IMR-90 (cell line): ENCODE measurements at regions not wholly inside any gene's neighbourhood (a gene's known extent, or its start where the extent isn't known, plus 50 kb on each side); places are given as distances from the start of the nearest gene placed in this dataset.

Experiments
- ATAC-seq: fragments of 200-7000 bp; cut with Tn5 transposase; 2 replicates; pipeline ENCODE4 v1.9.1; 2020; ENCODE audit warnings: low read depth, mild to moderate bottlenecking, moderate library complexity
- BruUV-seq: library from RNA; stranded (reverse); fragments of 400-500 nt; replicated peaks from 2 replicates; lab custom pipeline; 2021; lab: Mats Ljungman, UMichigan
- CTCF ChIA-PET: fragments of 300-600 bp; formaldehyde crosslinking; extraction: SDS; loops from one replicate; lab custom pipeline; 2021; ENCODE audit warnings: antibody characterized with exemption; lab: Yijun Ruan, JAX
- POLR2A ChIA-PET: fragments of 300-600 bp; sonication (Branson Sonifier 250); formaldehyde crosslinking; loops from one replicate; lab custom pipeline; 2022; ENCODE audit warnings: antibody characterized with exemption; ENCODE audit not compliant: unreplicated experiment; lab: Charles Lee
- DNase-seq: peaks from one replicate; pipeline ENCODE4 v3.0.0; 2013
- H2AFZ ChIP-seq: replicated peaks from 2 replicates; pipeline ENCODE3; 2013; ENCODE audit warnings: low read length, mild to moderate bottlenecking; ENCODE audit not compliant: poor library complexity
- H2AK5ac ChIP-seq: 2 replicates; pipeline ENCODE4 v1.6.1; 2013; ENCODE audit warnings: low read depth, low read length, inconsistent platforms
- H2AK9ac ChIP-seq: replicated peaks from 2 replicates; pipeline ENCODE3; 2013; ENCODE audit warnings: mild to moderate bottlenecking, low read depth, low read length, moderate library complexity; ENCODE audit not compliant: poor library complexity
- H2BK120ac ChIP-seq: 2 replicates; pipeline ENCODE4 v1.6.1; 2013; ENCODE audit warnings: low read depth, low read length, inconsistent platforms
- H2BK15ac ChIP-seq: 3 replicates; pipeline ENCODE4 v1.6.1; 2013; ENCODE audit warnings: low read depth, low read length, inconsistent platforms
- H2BK20ac ChIP-seq: 2 replicates; pipeline ENCODE4 v1.6.1; 2013; ENCODE audit warnings: low read depth, mild to moderate bottlenecking, inconsistent platforms, low read length, moderate library complexity
- H2BK5ac ChIP-seq: 2 replicates; pipeline ENCODE4 v1.6.1; 2013; ENCODE audit warnings: mild to moderate bottlenecking, low read depth, low read length, inconsistent platforms; ENCODE audit not compliant: poor library complexity, severe bottlenecking
- H3K14ac ChIP-seq: replicated peaks from 2 replicates; pipeline ENCODE4 v1.6.1; 2013; ENCODE audit warnings: low read depth, low read length, inconsistent platforms
- H3K18ac ChIP-seq: 2 replicates; pipeline ENCODE4 v1.6.1; 2013; ENCODE audit warnings: low read depth, low read length, control low read depth
- H3K23ac ChIP-seq: 2 replicates; pipeline ENCODE4 v1.6.1; 2013; ENCODE audit warnings: low read depth, low read length, inconsistent platforms
- H3K27ac ChIP-seq: 2 replicates; pipeline ENCODE4 v1.5.1; 2013; ENCODE audit warnings: mild to moderate bottlenecking, control low read depth, low read length; ENCODE audit not compliant: insufficient read depth
- H3K27me3 ChIP-seq: 2 replicates; pipeline ENCODE4 v1.6.1; 2013; ENCODE audit warnings: low read length; ENCODE audit not compliant: control insufficient read depth, insufficient read depth
- H3K36me3 ChIP-seq: 2 replicates; pipeline ENCODE4 v1.6.1; 2013; ENCODE audit warnings: low read length, mixed read lengths; ENCODE audit not compliant: control insufficient read depth, insufficient read depth
- H3K4ac ChIP-seq: 2 replicates; pipeline ENCODE4 v1.6.1; 2013; ENCODE audit warnings: low read depth, low read length, inconsistent platforms
- H3K4me1 ChIP-seq: 2 replicates; pipeline ENCODE4 v1.6.1; 2013; ENCODE audit warnings: low read length, mixed read lengths; ENCODE audit not compliant: control insufficient read depth, insufficient read depth
- H3K4me2 ChIP-seq: 2 replicates; pipeline ENCODE4 v1.6.1; 2013; ENCODE audit warnings: low read depth, mild to moderate bottlenecking, control low read depth, low read length, moderate library complexity
- H3K4me3 ChIP-seq: 2 replicates; pipeline ENCODE4 v1.5.1; 2013; ENCODE audit warnings: low read depth, mild to moderate bottlenecking, control low read depth, low read length, moderate library complexity; ENCODE audit not compliant: insufficient read depth
- H3K56ac ChIP-seq: 2 replicates; pipeline ENCODE4 v1.6.1; 2013; ENCODE audit warnings: low read length, inconsistent platforms; ENCODE audit not compliant: insufficient read depth; ENCODE audit errors: extremely low read depth
- H3K79me1 ChIP-seq, 2 experiments: 2 replicates each; pipeline ENCODE4 v1.6.1; 2013; ENCODE audit warnings: low read length in 2 of 2, inconsistent platforms in 1 of 2, low read depth in 1 of 2
- H3K9ac ChIP-seq: 2 replicates; pipeline ENCODE4 v1.6.1; 2013; ENCODE audit warnings: low read depth, low read length, control low read depth
- H3K9me1 ChIP-seq: 2 replicates; pipeline ENCODE4 v1.6.1; 2013; ENCODE audit warnings: low read length, inconsistent platforms; ENCODE audit not compliant: insufficient read depth
- H3K9me3 ChIP-seq: 2 replicates; pipeline ENCODE4 v1.6.1; 2013; ENCODE audit warnings: low read length; ENCODE audit not compliant: control insufficient read depth, insufficient read depth
- H4K20me1 ChIP-seq: 2 replicates; pipeline ENCODE4 v1.6.1; 2013; ENCODE audit warnings: low read length, inconsistent platforms; ENCODE audit not compliant: insufficient read depth
- H4K5ac ChIP-seq: 2 replicates; pipeline ENCODE4 v1.6.1; 2013; ENCODE audit warnings: mild to moderate bottlenecking, low read depth, low read length, control low read depth
- H4K8ac ChIP-seq, 2 experiments: 2 replicates each; pipeline ENCODE4 v1.6.1; 2013; ENCODE audit warnings: low read depth in 2 of 2, low read length in 2 of 2, control low read depth in 1 of 2, inconsistent platforms in 1 of 2
- H4K91ac ChIP-seq: 2 replicates; pipeline ENCODE4 v1.6.1; 2013; ENCODE audit warnings: low read depth, low read length, inconsistent platforms; ENCODE audit not compliant: insufficient read depth
- BHLHE40 ChIP-seq: fragments of 150-350 bp; IDR thresholded peaks from 2 replicates; pipeline ENCODE4 v1.6.1; 2016; ENCODE audit warnings: mild to moderate bottlenecking, low read depth, low read length
- CEBPB ChIP-seq: IDR thresholded peaks from 2 replicates; pipeline ENCODE4 v1.6.1; 2012; ENCODE audit warnings: low read depth, low read length, improper control_type of control experiment
- CHD1 ChIP-seq: IDR thresholded peaks from 2 replicates; pipeline ENCODE4 v1.6.1; 2012; ENCODE audit warnings: low read depth, low read length, improper control_type of control experiment
- CTCF ChIP-seq: conservative IDR thresholded peaks from 2 replicates; pipeline ENCODE4 v1.5.1; 2012; ENCODE audit warnings: mild to moderate bottlenecking, low read depth, low read length, improper control_type of control experiment
- ELK1 ChIP-seq: fragments of 150-350 bp; IDR thresholded peaks from 2 replicates; pipeline ENCODE4 v1.6.1; 2016; ENCODE audit warnings: low read depth, mild to moderate bottlenecking, low read length, moderate library complexity, borderline replicate concordance
- FOS ChIP-seq: fragments of 150-350 bp; IDR thresholded peaks from 2 replicates; pipeline ENCODE4 v1.6.1; 2016; ENCODE audit warnings: low read depth, low read length
- MAFK ChIP-seq: IDR thresholded peaks from 2 replicates; pipeline ENCODE4 v1.6.1; 2012; ENCODE audit warnings: low read depth, low read length, improper control_type of control experiment
- MAZ ChIP-seq: IDR thresholded peaks from 2 replicates; pipeline ENCODE4 v1.6.1; 2012; ENCODE audit warnings: low read depth, mild to moderate bottlenecking, low read length, improper control_type of control experiment, moderate library complexity, borderline replicate concordance
- MXI1 ChIP-seq: IDR thresholded peaks from 2 replicates; pipeline ENCODE4 v1.6.1; 2012; ENCODE audit warnings: low read depth, mild to moderate bottlenecking, low read length, moderate library complexity, borderline replicate concordance
- NFE2L2 ChIP-seq: fragments of 150-350 bp; IDR thresholded peaks from 2 replicates; pipeline ENCODE4 v1.6.1; 2016; ENCODE audit warnings: low read depth, mild to moderate bottlenecking, low read length
- POLR2A ChIP-seq: IDR thresholded peaks from 2 replicates; pipeline ENCODE4 v1.6.1; 2012; ENCODE audit warnings: mild to moderate bottlenecking, low read depth, low read length
- RAD21 ChIP-seq: IDR thresholded peaks from 2 replicates; pipeline ENCODE4 v1.6.1; 2012; ENCODE audit warnings: low read length, improper control_type of control experiment
- RCOR1 ChIP-seq: IDR thresholded peaks from 2 replicates; pipeline ENCODE4 v1.6.1; 2012; ENCODE audit warnings: mild to moderate bottlenecking, low read length, improper control_type of control experiment; ENCODE audit not compliant: insufficient replicate concordance
- RFX5 ChIP-seq: IDR thresholded peaks from 2 replicates; pipeline ENCODE4 v1.8.0; 2012; ENCODE audit warnings: low read depth, mild to moderate bottlenecking, low read length, moderate library complexity
- SMC3 ChIP-seq: fragments of 150-350 bp; IDR thresholded peaks from 2 replicates; pipeline ENCODE4 v1.6.1; 2016; ENCODE audit warnings: low read depth, mild to moderate bottlenecking, antibody characterized with exemption, low read length, moderate library complexity
- USF2 ChIP-seq: fragments of 150-350 bp; IDR thresholded peaks from 2 replicates; pipeline ENCODE4 v1.6.1; 2017; ENCODE audit warnings: mild to moderate bottlenecking, antibody characterized with exemption, low read length, low read depth
- WGBS, 2 experiments: methylation state at CpG; one replicate each; pipeline versions ENCODE4 v1.1.5 to v1.1.7; 2013; ENCODE audit warnings: missing lambda C conversion rate in 2 of 2; ENCODE audit not compliant: insufficient read length in 1 of 2; ENCODE audit errors: extremely low coverage in 2 of 2; 5-methylcytosine and 5-hydroxymethylcytosine counted together
- dilution Hi-C: fragments of 300-500 bp; cut with HindIII; formaldehyde crosslinking; loops from one replicate; pipeline ENCODE4 v1.14.3; 2018; ENCODE audit warnings: low sequenced_read_pairs; ENCODE audit not compliant: unreplicated experiment
- in situ Hi-C: fragments of 300-500 bp; cut with MboI; formaldehyde crosslinking; loops from 3 replicates; pipeline ENCODE4 v1.14.3; 2019; ENCODE audit warnings: low sequenced_read_pairs, inconsistent platforms, mixed read lengths
- intact Hi-C: fragments of 100-400 bp; cut with micrococcal nuclease; formaldehyde crosslinking; loops from 2 replicates; pipeline ENCODE4 v1.10.0; 2022

GRCh38 chr5:2836133-2836532 lies 84.7 kb upstream of the IRX2 start:
- no TSS peak for BruUV-seq
- no peak overlapping the region for H2AFZ ChIP-seq
- no peak overlapping the region for H2AK5ac ChIP-seq
- no peak overlapping the region for H3K4me3 ChIP-seq
- no peaks in the 10 kb centered on the region for H3K27me3 ChIP-seq
- H3K14ac ChIP-seq: no peak overlapping the region
- no peak overlapping the region for H2BK15ac ChIP-seq
- H3K9me1 ChIP-seq: no peaks in the 10 kb centered on the region
- dilution Hi-C loops (no loop called here), in situ Hi-C loops (no loop called here), intact Hi-C loops (no loop called here)
- H3K36me3 ChIP-seq: no peaks in the 10 kb centered on the region
- no peak overlapping the region for H2BK120ac ChIP-seq
- H3K4me1 ChIP-seq: no peaks in the 10 kb centered on the region
- no peak overlapping the region for H4K5ac ChIP-seq
- no peak overlapping the region for H3K9ac ChIP-seq
- no peak for TF ChIP-seq RAD21
- no peak for TF ChIP-seq MAZ
- no peak for TF ChIP-seq CEBPB
- TF ChIP-seq USF2: no peak
- no peak for TF ChIP-seq BHLHE40
- TF ChIP-seq CTCF: no peak
- TF ChIP-seq MXI1: no peak
- TF ChIP-seq CHD1: no peak
- TF ChIP-seq NFE2L2: no peak
- TF ChIP-seq POLR2A: no peak
- TF ChIP-seq RFX5: no peak
- no peak for TF ChIP-seq FOS
- TF ChIP-seq RCOR1: no peak
- no peak for TF ChIP-seq MAFK
- no peak for TF ChIP-seq SMC3
- TF ChIP-seq ELK1: no peak
- ChIA-PET CTCF (no interaction called here), POLR2A (no interaction called here)
- H2AK9ac ChIP-seq: no peak overlapping the region
- no peak overlapping the region for H3K27ac ChIP-seq
- no peaks in the 10 kb centered on the region for H3K79me1 ChIP-seq
- H3K9me3 ChIP-seq: peaks cover 14% of the 10 kb centered on the region; the same call in 1 of the 2 replicates
- H2BK20ac ChIP-seq: no peak overlapping the region
- H4K8ac ChIP-seq: no peak overlapping the region
- no peak overlapping the region for H3K4me2 ChIP-seq
- no peak for DNase-seq
- no CpG with 5 or more reads among the region's 5 CpGs for WGBS, 2 experiments
- no peak overlapping the region for H3K23ac ChIP-seq
- no peak overlapping the region for H2BK5ac ChIP-seq
- no peak overlapping the region for H3K4ac ChIP-seq
- ATAC-seq: no peak
- no peak overlapping the region for H3K18ac ChIP-seq
- H4K20me1 ChIP-seq: no peaks in the 10 kb centered on the region
- H4K91ac ChIP-seq: no peak overlapping the region
- no peak overlapping the region for H3K56ac ChIP-seq
